HEK293T (cell line): ENCODE measurements at regions not wholly inside any gene's neighbourhood (a gene's known extent, or its start where the extent isn't known, plus 50 kb on each side); places are given as distances from the start of the nearest gene placed in this dataset.

Experiments used
- ARNT ChIP-seq: fragments of 450-650 bp; IDR thresholded peaks from 2 replicates; pipeline ENCODE4 v1.6.1; 2017; ENCODE audit warnings: mild to moderate bottlenecking
- CTBP1 ChIP-seq: fragments of 450-650 bp; IDR thresholded peaks from 2 replicates; pipeline ENCODE4 v1.6.1; 2016; ENCODE audit warnings: borderline replicate concordance
- ELF4 ChIP-seq: fragments of 450-650 bp; IDR thresholded peaks from 2 replicates; pipeline ENCODE4 v1.6.1; 2017; ENCODE audit warnings: antibody characterized with exemption
- FOXA1 ChIP-seq: fragments of 450-650 bp; IDR thresholded peaks from 2 replicates; pipeline ENCODE4 v1.6.1; 2016; ENCODE audit warnings: mild to moderate bottlenecking
- HDGF ChIP-seq: fragments of 450-650 bp; IDR thresholded peaks from 2 replicates; pipeline ENCODE4 v1.6.1; 2017; ENCODE audit warnings: antibody characterized with exemption, borderline replicate concordance
- NFRKB ChIP-seq: fragments of 450-650 bp; IDR thresholded peaks from 2 replicates; pipeline ENCODE4 v1.6.1; 2016; ENCODE audit warnings: mild to moderate bottlenecking, moderate library complexity
- SP1 ChIP-seq: fragments of 450-650 bp; IDR thresholded peaks from 2 replicates; pipeline ENCODE4 v1.6.1; 2017
- SUZ12 ChIP-seq: fragments of 450-650 bp; IDR thresholded peaks from 2 replicates; pipeline ENCODE4 v1.6.1; 2016; ENCODE audit warnings: mild to moderate bottlenecking
- TARDBP ChIP-seq: fragments of 450-650 bp; IDR thresholded peaks from 2 replicates; pipeline ENCODE4 v1.6.1; 2016

GRCh38 chr17:6894206-6894528 lies 62.6 kb upstream of the TEKT1 start:
- no peak for TF ChIP-seq HDGF
- no peak for TF ChIP-seq SUZ12
- TF ChIP-seq NFRKB, result no peak
- no peak for TF ChIP-seq ARNT
- no peak for TF ChIP-seq ELF4
- TF ChIP-seq FOXA1, result no peak
- no peak for TF ChIP-seq TARDBP
- no peak for TF ChIP-seq SP1
- no peak for TF ChIP-seq CTBP1
